ENCODE measurements at regions not wholly inside any gene's neighbourhood (a gene's known extent, or its start where the extent isn't known, plus 50 kb on each side); places are given as distances from the start of the nearest gene placed in this dataset.

GRCh38 chr18:11215216-11215615 is 65.8 kb upstream of the PIEZO2 start:
- 11% methylated on average over 4 of the region's 4 CpGs for WGBS (ENCODE audit: low lambda C conversion rate)
- H3K79me2 ChIP-seq (ENCODE audit: insufficient read depth, low read length): no peaks in the 10 kb centered on the region
- no peak for ATAC-seq
- no peaks in the 10 kb centered on the region for H3K36me3 ChIP-seq (replicated peaks in 1 of 2; ENCODE audit: control insufficient read depth in 1 of 2, insufficient read depth in 2 of 2, low read length in 2 of 2)
- no peak overlapping the region for H2AFZ ChIP-seq (ENCODE audit: low read length)
- ChIA-PET POLR2A (no interaction called here), CTCF (ENCODE audit: low intra/inter-chr PET ratio, low total read pairs) (no interaction called here)
- no peak for DNase-seq (ENCODE audit: low spot score)
- no peaks in the 10 kb centered on the region for H3K9me3 ChIP-seq (ENCODE audit: low read length)
- no peaks in the 10 kb centered on the region for H3K4me1 ChIP-seq (ENCODE audit: insufficient read depth, low read length)
- no peak overlapping the region for H3K9ac ChIP-seq (ENCODE audit: insufficient read depth, low read depth, low read length)
- no TSS peak for BruUV-seq (replicated peaks)
- no peak overlapping the region for H3K4me2 ChIP-seq (ENCODE audit: low read depth, low read length)
- peaks cover 0 to 1% of the 10 kb centered on the region in 2 experiments; a peak in 1 of 5 replicates for H3K27me3 ChIP-seq (ENCODE audit: control insufficient read depth in 1 of 2, insufficient read depth in 2 of 2, low read length in 2 of 2)
- no peak overlapping the region for H3K4me3 ChIP-seq (replicated peaks in 1 of 3; ENCODE audit: insufficient read depth in 1 of 3, low read depth in 2 of 3, low read length in 3 of 3)
- in situ Hi-C loops (cut with HindIII; ENCODE audit: extremely low pct_ligation_motif_present, low pct_unique_long_range_greater_than_20kb): no loop called here
- FAIRE-seq: no peak
- no peak overlapping the region for H3K27ac ChIP-seq (ENCODE audit: extremely low read length, insufficient read depth, low read length)
- intact Hi-C loops (cut with micrococcal nuclease; ENCODE audit: unreplicated experiment): no loop called here
- no peaks in the 10 kb centered on the region for H4K20me1 ChIP-seq (ENCODE audit: insufficient read depth, low read length)
- TF ChIP-seq ZNF737 (CRISPR knock-in tag; IDR thresholded peaks at IDR 0.05; ENCODE audit: borderline replicate concordance) (no peak), CBX2 (IDR thresholded peaks at IDR 0.05; ENCODE audit: low read depth, low read length) (no peak), CBX2 (CRISPR knock-in tag; IDR thresholded peaks at IDR 0.05; ENCODE audit: low read depth) (no peak), NAIF1 (CRISPR knock-in tag; IDR thresholded peaks at IDR 0.05; ENCODE audit: borderline replicate concordance) (no peak), ZSCAN20 (CRISPR knock-in tag; IDR thresholded peaks at IDR 0.05; ENCODE audit: borderline replicate concordance) (no peak), POLR2AphosphoS5 (IDR thresholded peaks at IDR 0.05; ENCODE audit: low read depth, low read length) (no peak), ZNF331 (CRISPR knock-in tag; IDR thresholded peaks at IDR 0.05) (no peak), ZNF639 (CRISPR knock-in tag; conservative IDR thresholded peaks at IDR 0.05) (no peak), ZNF616 (CRISPR knock-in tag; IDR thresholded peaks at IDR 0.05; ENCODE audit: low read depth) (no peak), GLI4 (CRISPR knock-in tag; IDR thresholded peaks at IDR 0.05; ENCODE audit: borderline replicate concordance) (no peak), SOX6 (IDR thresholded peaks at IDR 0.05) (no peak), SOX6 (CRISPR knock-in tag; IDR thresholded peaks at IDR 0.05) (no peak), STAT6 (CRISPR knock-in tag; IDR thresholded peaks at IDR 0.05; ENCODE audit: borderline replicate concordance) (no peak), ZKSCAN1 (IDR thresholded peaks at IDR 0.05; ENCODE audit: low read length) (no peak), GFI1 (CRISPR knock-in tag; IDR thresholded peaks at IDR 0.05; ENCODE audit: borderline replicate concordance) (no peak), ZBTB21 (CRISPR knock-in tag; IDR thresholded peaks at IDR 0.05) (no peak), NFE2L1 (CRISPR knock-in tag; IDR thresholded peaks at IDR 0.05; ENCODE audit: borderline replicate concordance) (no peak)
- TF ChIP-seq, protein P1, sequence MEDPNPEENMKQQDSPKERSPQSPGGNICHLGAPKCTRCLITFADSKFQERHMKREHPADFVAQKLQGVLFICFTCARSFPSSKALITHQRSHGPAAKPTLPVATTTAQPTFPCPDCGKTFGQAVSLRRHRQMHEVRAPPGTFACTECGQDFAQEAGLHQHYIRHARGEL (CRISPR knock-in tag; IDR thresholded peaks at IDR 0.05): no peak
- TF ChIP-seq, protein P2, sequence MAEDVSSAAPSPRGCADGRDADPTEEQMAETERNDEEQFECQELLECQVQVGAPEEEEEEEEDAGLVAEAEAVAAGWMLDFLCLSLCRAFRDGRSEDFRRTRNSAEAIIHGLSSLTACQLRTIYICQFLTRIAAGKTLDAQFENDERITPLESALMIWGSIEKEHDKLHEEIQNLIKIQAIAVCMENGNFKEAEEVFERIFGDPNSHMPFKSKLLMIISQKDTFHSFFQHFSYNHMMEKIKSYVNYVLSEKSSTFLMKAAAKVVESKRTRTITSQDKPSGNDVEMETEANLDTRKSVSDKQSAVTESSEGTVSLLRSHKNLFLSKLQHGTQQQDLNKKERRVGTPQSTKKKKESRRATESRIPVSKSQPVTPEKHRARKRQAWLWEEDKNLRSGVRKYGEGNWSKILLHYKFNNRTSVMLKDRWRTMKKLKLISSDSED (CRISPR knock-in tag; IDR thresholded peaks at IDR 0.05): no peak
- TF ChIP-seq, protein P3, sequence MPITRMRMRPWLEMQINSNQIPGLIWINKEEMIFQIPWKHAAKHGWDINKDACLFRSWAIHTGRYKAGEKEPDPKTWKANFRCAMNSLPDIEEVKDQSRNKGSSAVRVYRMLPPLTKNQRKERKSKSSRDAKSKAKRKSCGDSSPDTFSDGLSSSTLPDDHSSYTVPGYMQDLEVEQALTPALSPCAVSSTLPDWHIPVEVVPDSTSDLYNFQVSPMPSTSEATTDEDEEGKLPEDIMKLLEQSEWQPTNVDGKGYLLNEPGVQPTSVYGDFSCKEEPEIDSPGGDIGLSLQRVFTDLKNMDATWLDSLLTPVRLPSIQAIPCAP (CRISPR knock-in tag; IDR thresholded peaks at IDR 0.05; ENCODE audit: low read depth): no peak
